CD4-positive, CD25-positive, alpha-beta regulatory T cell (primary cell): ENCODE measurements at regions not wholly inside any gene's neighbourhood (a gene's known extent, or its start where the extent isn't known, plus 50 kb on each side); places are given as distances from the start of the nearest gene placed in this dataset.

Experiments
- ATAC-seq, 2 donors: fragments of 150-1000 bp; cut with Tn5 transposase; one replicate each; pipeline ENCODE4 v1.10.0; 2021; ENCODE audit warnings: low read depth in 2 of 2, moderate number of reproducible peaks in 2 of 2, moderate library complexity in 1 of 2
- DNase-seq, 3 donors: peaks; one replicate each; pipeline versions ENCODE4 v3.0.0 to v3.0.0-alpha.2; 2012 to 2022; ENCODE audit warnings: mixed read lengths in 1 of 3
- H3K27ac ChIP-seq: one replicate; pipeline ENCODE4 v1.7.0; 2013; ENCODE audit warnings: mild to moderate bottlenecking, low read length; ENCODE audit not compliant: insufficient read depth, poor library complexity, severe bottlenecking
- H3K27me3 ChIP-seq: one replicate; pipeline ENCODE4 v1.7.0; 2013; ENCODE audit warnings: low read length; ENCODE audit not compliant: control insufficient read depth, insufficient read depth
- H3K36me3 ChIP-seq: one replicate; pipeline ENCODE4 v1.7.0; 2013; ENCODE audit warnings: mild to moderate bottlenecking, low read length, moderate library complexity; ENCODE audit not compliant: control insufficient read depth, insufficient read depth
- H3K4me1 ChIP-seq: 2 replicates; pipeline ENCODE4 v1.7.0; 2013; ENCODE audit warnings: mild to moderate bottlenecking, low read length; ENCODE audit not compliant: insufficient read depth, control insufficient read depth, poor library complexity, severe bottlenecking
- H3K4me3 ChIP-seq: one replicate; pipeline ENCODE4 v1.7.0; 2013; ENCODE audit warnings: low read depth, mild to moderate bottlenecking, low read length, moderate library complexity
- H3K9me3 ChIP-seq, 2 experiments: 1 replicate in 1 of 2; 2 replicates in 1 of 2; pipeline ENCODE4 v1.7.0; 2013; ENCODE audit warnings: low read length in 2 of 2, mild to moderate bottlenecking in 1 of 2, moderate library complexity in 1 of 2; ENCODE audit not compliant: control insufficient read depth in 2 of 2
- H3K27ac Mint-ChIP-seq, 3 donors: one replicate each; pipeline ENCODE4 v1.8.0; 2020 to 2022; ENCODE audit warnings: mild to moderate bottlenecking in 3 of 3, mixed read lengths in 3 of 3, moderate library complexity in 2 of 3
- H3K27me3 Mint-ChIP-seq: one replicate; pipeline ENCODE4 v1.8.0; 2022; ENCODE audit warnings: mild to moderate bottlenecking, mixed read lengths
- H3K36me3 Mint-ChIP-seq: one replicate; pipeline ENCODE4 v1.8.0; 2020; ENCODE audit warnings: mixed read lengths
- H3K4me1 Mint-ChIP-seq, 4 donors: one replicate each; pipeline ENCODE4 v1.8.0; 2020 to 2022; ENCODE audit warnings: mixed read lengths in 4 of 4, mild to moderate bottlenecking in 1 of 4
- H3K4me3 Mint-ChIP-seq, 4 donors: one replicate each; pipeline ENCODE4 v1.8.0; 2020 to 2022; ENCODE audit warnings: mild to moderate bottlenecking in 4 of 4, mixed read lengths in 4 of 4, moderate library complexity in 3 of 4
- H3K9me3 Mint-ChIP-seq, 7 donors: one replicate each; pipeline ENCODE4 v1.8.0; 2020 to 2022; ENCODE audit warnings: mixed read lengths in 7 of 7, mild to moderate bottlenecking in 3 of 7, moderate library complexity in 2 of 7

DNA sequence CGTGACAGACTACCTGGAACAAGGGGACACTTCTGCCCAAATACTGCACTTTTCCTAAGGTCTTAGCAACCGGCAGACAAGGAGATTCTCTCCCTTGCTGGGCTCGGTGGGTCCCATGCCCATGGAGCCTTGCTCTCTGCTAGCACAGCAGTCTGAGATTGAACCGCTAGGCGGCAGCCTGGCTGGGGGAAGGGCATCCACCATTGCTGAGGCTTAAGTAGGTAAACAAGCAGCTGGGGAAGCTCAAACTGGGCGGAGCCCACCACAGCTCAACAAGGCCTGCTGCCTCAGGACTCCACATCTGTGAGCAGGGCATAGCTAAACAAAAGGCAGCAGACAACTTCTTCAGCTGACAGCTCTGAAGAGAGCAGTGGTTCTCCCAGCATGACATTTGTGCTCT, 87.8 kb upstream of the ASCC3 start:
- Mint-ChIP-seq H3K9me3 (peaks cover 0 to 17% (median 9%) of the 10 kb centered on the region in 7 donors), H3K4me3 (no peak overlapping the region), H3K4me1 (no peaks in the 10 kb centered on the region), H3K27me3 (no peaks in the 10 kb centered on the region), H3K27ac (no peak overlapping the region), H3K36me3 (no peaks in the 10 kb centered on the region)
- ATAC-seq (no peak), DNase-seq (no peak)
- no peak overlapping the region for H3K4me3 ChIP-seq
- no peaks in the 10 kb centered on the region for H3K9me3 ChIP-seq
- no peaks in the 10 kb centered on the region for H3K4me1 ChIP-seq
- no peaks in the 10 kb centered on the region for H3K36me3 ChIP-seq
- H3K27ac ChIP-seq, result no peak overlapping the region
- no peaks in the 10 kb centered on the region for H3K27me3 ChIP-seq

- Mint-ChIP-seq H3K36me3 (no peaks in the 10 kb centered on the region), H3K4me3 (no peak overlapping the region), H3K4me1 (no peaks in the 10 kb centered on the region), H3K27ac (no peak overlapping the region), H3K9me3 (peaks cover 0 to 8% (median 1%) of the 10 kb centered on the region in 7 donors), H3K27me3 (peaks cover 4% of the 10 kb centered on the region)
- Histone ChIP-seq H3K27me3 (no peaks in the 10 kb centered on the region), H3K4me1 (no peaks in the 10 kb centered on the region), H3K27ac (no peak overlapping the region), H3K4me3 (no peak overlapping the region), H3K36me3 (no peaks in the 10 kb centered on the region), H3K9me3 (no peaks in the 10 kb centered on the region)
- DNase-seq, result no peak
- ATAC-seq, result no peak
Measured at GRCh38 chr6:100979267-100979666, 98.1 kb upstream of the ASCC3 start.

DNA sequence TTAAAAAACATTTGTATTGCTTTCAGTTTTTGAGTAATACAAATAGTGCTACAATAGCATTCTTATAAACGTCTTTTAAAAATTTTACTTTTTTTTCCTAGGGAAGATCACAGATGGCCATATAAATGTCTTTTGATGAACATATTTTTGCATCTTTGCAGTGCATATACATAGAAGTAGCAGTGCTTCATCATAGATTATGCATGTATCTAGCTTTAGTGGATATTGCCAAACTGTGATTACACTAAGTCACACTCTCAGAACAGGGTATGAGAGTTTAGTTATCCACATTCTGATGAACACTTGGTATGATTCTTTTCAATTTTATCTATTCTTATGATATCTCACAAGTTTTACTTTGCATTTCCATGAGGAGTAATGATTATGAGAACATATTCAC, 99.8 kb upstream of the ASCC3 start:
- Histone ChIP-seq H3K36me3 (no peaks in the 10 kb centered on the region), H3K4me1 (no peaks in the 10 kb centered on the region), H3K27me3 (no peaks in the 10 kb centered on the region), H3K4me3 (no peak overlapping the region), H3K27ac (no peak overlapping the region), H3K9me3 (no peaks in the 10 kb centered on the region)
- DNase-seq (no peak), ATAC-seq (no peak)
- Mint-ChIP-seq H3K27me3 (peaks cover 4% of the 10 kb centered on the region), H3K9me3 (peaks cover 0 to 2% (median 0%) of the 10 kb centered on the region in 7 donors), H3K36me3 (no peaks in the 10 kb centered on the region), H3K4me1 (no peaks in the 10 kb centered on the region), H3K4me3 (no peak overlapping the region), H3K27ac (no peak overlapping the region)

GRCh38 chr6:100986921-100987320, 105.8 kb upstream of the ASCC3 start:
- H3K27me3 Mint-ChIP-seq, result peaks cover 4% of the 10 kb centered on the region
- no peak overlapping the region for H3K4me3 Mint-ChIP-seq

GRCh38 chr6:100987556-100987955, 106.4 kb upstream of the ASCC3 start:
- Histone ChIP-seq H3K9me3 (no peaks in the 10 kb centered on the region), H3K4me1 (no peaks in the 10 kb centered on the region), H3K27ac (no peak overlapping the region), H3K36me3 (no peaks in the 10 kb centered on the region), H3K4me3 (no peak overlapping the region), H3K27me3 (no peaks in the 10 kb centered on the region)
- ATAC-seq (no peak), DNase-seq (no peak)
- no peak overlapping the region for H3K27ac Mint-ChIP-seq
- H3K4me3 Mint-ChIP-seq, result no peak overlapping the region
- H3K4me1 Mint-ChIP-seq, result no peaks in the 10 kb centered on the region
- peaks cover 4% of the 10 kb centered on the region for H3K27me3 Mint-ChIP-seq
- peaks cover 0 to 13% (median 1%) of the 10 kb centered on the region in 7 donors for H3K9me3 Mint-ChIP-seq
- H3K36me3 Mint-ChIP-seq, result no peaks in the 10 kb centered on the region

More at GRCh38 chr6:100986921-100987320, 105.8 kb upstream of the ASCC3 start:
- Histone ChIP-seq H3K4me3 (no peak overlapping the region), H3K4me1 (no peaks in the 10 kb centered on the region), H3K9me3 (no peaks in the 10 kb centered on the region), H3K36me3 (no peaks in the 10 kb centered on the region), H3K27me3 (no peaks in the 10 kb centered on the region), H3K27ac (no peak overlapping the region)
- Mint-ChIP-seq H3K27ac (no peak overlapping the region), H3K9me3 (peaks cover 0 to 11% (median 1%) of the 10 kb centered on the region in 7 donors), H3K36me3 (no peaks in the 10 kb centered on the region), H3K4me1 (no peaks in the 10 kb centered on the region)
- no peak for ATAC-seq
- no peak for DNase-seq

GRCh38 chr6:100988391-100988984, 107.4 kb upstream of the ASCC3 start:
- no peak for ATAC-seq
- H3K27ac Mint-ChIP-seq, result no peak overlapping the region

GRCh38 chr6:100990070-100990469, 108.9 kb upstream of the ASCC3 start:
- H3K9me3 Mint-ChIP-seq, result peaks cover 0 to 13% (median 1%) of the 10 kb centered on the region in 7 donors
- H3K4me1 ChIP-seq, result no peaks in the 10 kb centered on the region
- ATAC-seq, result no peak
- H3K36me3 Mint-ChIP-seq, result no peaks in the 10 kb centered on the region
- no peak for DNase-seq
- no peak overlapping the region for H3K4me3 ChIP-seq
- H3K27me3 Mint-ChIP-seq, result no peaks in the 10 kb centered on the region
- no peaks in the 10 kb centered on the region for H3K9me3 ChIP-seq
- no peak overlapping the region for H3K27ac ChIP-seq
- H3K27ac Mint-ChIP-seq, result no peak overlapping the region
- H3K36me3 ChIP-seq, result no peaks in the 10 kb centered on the region
- no peaks in the 10 kb centered on the region for H3K27me3 ChIP-seq
- no peaks in the 10 kb centered on the region for H3K4me1 Mint-ChIP-seq
- H3K4me3 Mint-ChIP-seq, result no peak overlapping the region

More at GRCh38 chr6:100988391-100988984, 107.4 kb upstream of the ASCC3 start:
- peaks cover 0 to 13% (median 1%) of the 10 kb centered on the region in 7 donors for H3K9me3 Mint-ChIP-seq
- Histone ChIP-seq H3K27me3 (no peaks in the 10 kb centered on the region), H3K36me3 (no peaks in the 10 kb centered on the region), H3K4me1 (no peaks in the 10 kb centered on the region), H3K9me3 (no peaks in the 10 kb centered on the region), H3K27ac (no peak overlapping the region), H3K4me3 (no peak overlapping the region)
- H3K4me3 Mint-ChIP-seq, result no peak overlapping the region
- H3K4me1 Mint-ChIP-seq, result no peaks in the 10 kb centered on the region
- H3K27me3 Mint-ChIP-seq, result peaks cover under 1% of the 10 kb centered on the region
- no peaks in the 10 kb centered on the region for H3K36me3 Mint-ChIP-seq
- DNase-seq, result no peak

DNA sequence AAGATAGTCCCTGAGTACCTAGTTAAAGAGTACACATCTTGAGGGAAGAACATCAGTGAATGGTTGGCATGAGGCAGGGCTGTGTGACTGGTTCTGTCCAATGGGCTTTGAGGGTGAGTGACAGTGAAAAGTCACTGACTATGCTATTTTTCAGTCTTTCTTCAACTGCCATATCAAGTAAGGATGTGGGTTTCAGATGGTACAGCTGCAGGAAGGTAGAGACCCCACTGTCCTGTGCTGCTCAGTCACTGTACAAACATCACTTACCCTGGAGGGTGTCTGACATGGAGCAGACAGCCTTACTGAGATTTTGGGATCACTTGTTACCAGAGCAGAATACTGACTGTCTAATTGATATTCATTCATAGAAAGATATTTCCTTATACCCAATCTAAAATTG, 115.3 kb upstream of the ASCC3 start:
- Mint-ChIP-seq H3K4me3 (no peak overlapping the region), H3K27ac (no peak overlapping the region), H3K9me3 (peaks cover 0 to 5% (median 2%) of the 10 kb centered on the region in 7 donors), H3K36me3 (no peaks in the 10 kb centered on the region), H3K4me1 (no peaks in the 10 kb centered on the region), H3K27me3 (no peaks in the 10 kb centered on the region)
- DNase-seq, result no peak
- H3K9me3 ChIP-seq, result no peaks in the 10 kb centered on the region
- no peaks in the 10 kb centered on the region for H3K27me3 ChIP-seq
- no peak for ATAC-seq
- H3K4me3 ChIP-seq, result no peak overlapping the region
- no peak overlapping the region for H3K27ac ChIP-seq
- H3K36me3 ChIP-seq, result no peaks in the 10 kb centered on the region
- no peaks in the 10 kb centered on the region for H3K4me1 ChIP-seq
